Ovary (tissue), 3 donors: ENCODE measurements at regions not wholly inside any gene's neighbourhood (a gene's known extent, or its start where the extent isn't known, plus 50 kb on each side); places are given as distances from the start of the nearest gene placed in this dataset.

Experiments used
- CTCF ChIP-seq, 3 donors: fragments of 450-650 bp in 2 of 3; fragments of 200-600 bp in 1 of 3; IDR thresholded peaks; one replicate each; pipeline versions ENCODE4 v1.5.1 to v1.8.0; 2016 to 2022; ENCODE audit warnings: antibody characterized with exemption in 3 of 3, mild to moderate bottlenecking in 1 of 3
- POLR2A ChIP-seq: fragments of 450-650 bp; IDR thresholded peaks from one replicate; pipeline ENCODE4 v1.6.1; 2017; ENCODE audit warnings: antibody characterized with exemption, mild to moderate bottlenecking, moderate library complexity
- donor health status: DM: no; HTN: no; CAD: no.

GRCh38 chr12:60106214-60106613 is 510.4 kb downstream of the SLC16A7 start:
- TF ChIP-seq CTCF (IDR thresholded peaks at IDR 0.05) (no peak), POLR2A (no peak)
